PC-3 (cell line): ENCODE measurements at regions not wholly inside any gene's neighbourhood (a gene's known extent, or its start where the extent isn't known, plus 50 kb on each side); places are given as distances from the start of the nearest gene placed in this dataset.

Experiments used
- ATAC-seq: fragments of 200-7000 bp; cut with Tn5 transposase; 2 replicates; pipeline ENCODE4 v1.9.1; 2020; ENCODE audit warnings: mild to moderate bottlenecking, moderate library complexity
- BruUV-seq: library from RNA; stranded (reverse); fragments of 400-500 nt; replicated peaks from 2 replicates; lab custom pipeline; 2021; lab: Mats Ljungman, UMichigan
- CTCF ChIA-PET: fragments of 300-600 bp; sonication (Branson Sonifier 250); formaldehyde crosslinking; loops from one replicate; lab custom pipeline; 2022; ENCODE audit warnings: antibody characterized with exemption; lab: Charles Lee
- POLR2A ChIA-PET: fragments of 300-600 bp; sonication (Branson Sonifier 250); formaldehyde crosslinking; loops from one replicate; lab custom pipeline; 2022; ENCODE audit warnings: antibody characterized with exemption; ENCODE audit not compliant: unreplicated experiment; lab: Charles Lee
- DNase-seq: peaks from one replicate; pipeline ENCODE4 v3.0.0-alpha.2; 2015
- H2AFZ ChIP-seq: fragments of 300-600 bp; sonication (generic); 2 replicates; pipeline ENCODE4 v1.6.0; 2016; ENCODE audit warnings: antibody characterized with exemption, low read length
- H3F3A ChIP-seq: fragments of 300-600 bp; sonication (generic); one replicate; pipeline ENCODE4 v1.6.0; 2017; ENCODE audit warnings: antibody characterized with exemption, low read length, control low read depth, mild to moderate bottlenecking; ENCODE audit not compliant: unreplicated experiment
- H3K27ac ChIP-seq: fragments of 300-600 bp; sonication (generic); 2 replicates; pipeline ENCODE4 v1.5.1; 2016; ENCODE audit warnings: mild to moderate bottlenecking, low read length
- H3K27me3 ChIP-seq: fragments of 300-600 bp; sonication (generic); 2 replicates; pipeline ENCODE4 v1.6.1; 2016; ENCODE audit warnings: low read length, mixed read lengths
- H3K36me3 ChIP-seq: fragments of 300-600 bp; sonication (generic); 2 replicates; pipeline ENCODE4 v1.6.1; 2016; ENCODE audit warnings: low read depth, mixed run types, low read length, mixed read lengths
- H3K4me1 ChIP-seq: fragments of 300-600 bp; sonication (generic); 2 replicates; pipeline ENCODE4 v1.5.1; 2016; ENCODE audit warnings: low read length; ENCODE audit not compliant: insufficient read depth
- H3K4me2 ChIP-seq: fragments of 300-600 bp; sonication (generic); 2 replicates; pipeline ENCODE4 v1.6.0; 2016; ENCODE audit warnings: low read length
- H3K4me3 ChIP-seq: fragments of 300-600 bp; sonication (generic); 2 replicates; pipeline ENCODE4 v1.5.1; 2016; ENCODE audit warnings: mild to moderate bottlenecking, low read length, mixed read lengths
- H3K79me2 ChIP-seq: fragments of 300-600 bp; sonication (generic); 2 replicates; pipeline ENCODE4 v1.6.1; 2017; ENCODE audit warnings: low read length, mixed read lengths
- H3K9ac ChIP-seq: fragments of 300-600 bp; sonication (generic); 2 replicates; pipeline ENCODE4 v1.6.0; 2016; ENCODE audit warnings: mild to moderate bottlenecking, low read length
- H3K9me2 ChIP-seq: fragments of 300-600 bp; sonication (generic); replicated peaks from 2 replicates; pipeline ENCODE4 v1.6.1; 2016; ENCODE audit warnings: mixed run types, low read length, mixed read lengths
- H3K9me3 ChIP-seq: fragments of 300-600 bp; sonication (generic); 2 replicates; pipeline ENCODE4 v1.6.1; 2016; ENCODE audit warnings: low read length, mixed read lengths
- H4K20me1 ChIP-seq: fragments of 300-600 bp; sonication (generic); 2 replicates; pipeline ENCODE4 v1.6.1; 2016; ENCODE audit warnings: low read length, mixed read lengths
- CTCF ChIP-seq: fragments of 300-600 bp; sonication (generic); conservative IDR thresholded peaks from 2 replicates; pipeline ENCODE4 v1.5.1; 2017; ENCODE audit warnings: antibody characterized with exemption, low read depth, mild to moderate bottlenecking, low read length
- EZH2 ChIP-seq: fragments of 300-600 bp; sonication (generic); IDR thresholded peaks from one replicate; pipeline ENCODE4 v1.6.1; 2017; ENCODE audit warnings: antibody characterized with exemption, mild to moderate bottlenecking, low read length; ENCODE audit not compliant: unreplicated experiment
- EZH2phosphoT487 ChIP-seq: fragments of 300-600 bp; sonication (generic); IDR thresholded peaks from 2 replicates; pipeline ENCODE4 v1.6.1; 2018; ENCODE audit warnings: mild to moderate bottlenecking, antibody characterized with exemption, low read length, borderline replicate concordance
- intact Hi-C: fragments of 100-400 bp; cut with micrococcal nuclease; formaldehyde crosslinking; loops from 2 replicates; pipeline ENCODE4 v1.9.0; 2023

- H3K27me3 ChIP-seq = no peaks in the 10 kb centered on the region
- no peaks in the 10 kb centered on the region for H3K9me3 ChIP-seq
- no peak overlapping the region for H3K9ac ChIP-seq
- ATAC-seq (no peak), DNase-seq (no peak)
- peaks cover 9% of the 10 kb centered on the region for H3K4me1 ChIP-seq
- H3F3A ChIP-seq = no peaks in the 10 kb centered on the region
- no peak overlapping the region for H3K4me2 ChIP-seq
- intact Hi-C loops = no loop called here
- no peak overlapping the region for H3K27ac ChIP-seq
- no peaks in the 10 kb centered on the region for H4K20me1 ChIP-seq
- ChIA-PET POLR2A (no interaction called here), CTCF (no interaction called here)
- TF ChIP-seq CTCF (no peak), EZH2 (no peak), EZH2phosphoT487 (no peak)
- H3K9me2 ChIP-seq = no peaks in the 10 kb centered on the region
- H3K36me3 ChIP-seq = no peaks in the 10 kb centered on the region
- H2AFZ ChIP-seq = peak overlapping the region; percentile 64
- BruUV-seq = no TSS peak
- no peak overlapping the region for H3K4me3 ChIP-seq
- H3K79me2 ChIP-seq = no peaks in the 10 kb centered on the region
Measured at GRCh38 chr20:10954908-10955580, 281.2 kb upstream of the JAG1 start.

- TF ChIP-seq CTCF (no peak), EZH2 (no peak), EZH2phosphoT487 (no peak)
- POLR2A ChIA-PET = no interaction called here
- BruUV-seq = no TSS peak
- no peaks in the 10 kb centered on the region for H3F3A ChIP-seq
- H4K20me1 ChIP-seq = no peaks in the 10 kb centered on the region
- H3K36me3 ChIP-seq = no peaks in the 10 kb centered on the region
- ATAC-seq (no peak), DNase-seq (no peak)
- H3K4me3 ChIP-seq = no peak overlapping the region
- CTCF ChIA-PET = no interaction called here
- H3K4me2 ChIP-seq = no peak overlapping the region
- no peak overlapping the region for H3K9ac ChIP-seq
- H3K27me3 ChIP-seq = no peaks in the 10 kb centered on the region
- H3K27ac ChIP-seq = no peak overlapping the region
- no peaks in the 10 kb centered on the region for H3K9me2 ChIP-seq
- peaks cover 9% of the 10 kb centered on the region for H3K4me1 ChIP-seq
- H3K79me2 ChIP-seq = no peaks in the 10 kb centered on the region
- intact Hi-C loops = no loop called here
- H2AFZ ChIP-seq = no peak overlapping the region
- H3K9me3 ChIP-seq = no peaks in the 10 kb centered on the region
Measured at GRCh38 chr20:10958279-10958678, 284.5 kb upstream of the JAG1 start.

GRCh38 chr20:10960416-10960815 lies 286.6 kb upstream of the JAG1 start:
- Histone ChIP-seq H3F3A (no peaks in the 10 kb centered on the region), H3K27me3 (no peaks in the 10 kb centered on the region), H3K27ac (no peak overlapping the region), H3K4me3 (no peak overlapping the region), H2AFZ (no peak overlapping the region), H3K9ac (no peak overlapping the region), H3K4me2 (no peak overlapping the region), H3K79me2 (no peaks in the 10 kb centered on the region), H3K9me3 (no peaks in the 10 kb centered on the region), H3K4me1 (no peaks in the 10 kb centered on the region), H4K20me1 (no peaks in the 10 kb centered on the region), H3K9me2 (no peaks in the 10 kb centered on the region), H3K36me3 (no peaks in the 10 kb centered on the region)
- ChIA-PET CTCF (no interaction called here), POLR2A (no interaction called here)
- DNase-seq = no peak
- no TSS peak for BruUV-seq
- no peak for ATAC-seq
- intact Hi-C loops = no loop called here
- no peak for TF ChIP-seq EZH2phosphoT487
